SK-N-SH treated with all-trans-retinoic acid at 6 μM for 48 hours (cell line): ENCODE measurements at regions not wholly inside any gene's neighbourhood (a gene's known extent, or its start where the extent isn't known, plus 50 kb on each side); places are given as distances from the start of the nearest gene placed in this dataset.

Experiments used
- ATAC-seq: fragments of 200-7000 bp; cut with Tn5 transposase; 3 replicates; pipeline ENCODE4 v1.9.1; 2020; ENCODE audit warnings: mild to moderate bottlenecking, moderate library complexity
- BACH2 ChIP-seq: fragments of 250-450 bp; sonication (Bioruptor Pico); IDR thresholded peaks from 2 replicates; pipeline ENCODE4 v1.9.0; 2021; ENCODE audit warnings: mild to moderate bottlenecking, borderline replicate concordance
- CSDC2 ChIP-seq: fragments of 250-450 bp; sonication (Bioruptor Pico); IDR thresholded peaks from 2 replicates; pipeline ENCODE4 v1.5.0; 2020; ENCODE audit warnings: mild to moderate bottlenecking, moderate library complexity
- ESRRG ChIP-seq: fragments of 250-450 bp; sonication (Bioruptor Pico); IDR thresholded peaks from 2 replicates; pipeline ENCODE4 v1.6.1; 2021; ENCODE audit warnings: mild to moderate bottlenecking
- GLIS3 ChIP-seq: fragments of 250-450 bp; sonication (Bioruptor Pico); IDR thresholded peaks from 2 replicates; pipeline ENCODE4 v1.5.0; 2020; ENCODE audit warnings: mild to moderate bottlenecking, moderate library complexity
- ISL1 ChIP-seq: fragments of 250-450 bp; sonication (Bioruptor Pico); IDR thresholded peaks from 2 replicates; pipeline ENCODE4 v2.1.2; 2022; ENCODE audit warnings: mild to moderate bottlenecking, moderate library complexity
- OSR1 ChIP-seq: fragments of 250-450 bp; sonication (Bioruptor Pico); IDR thresholded peaks from 2 replicates; pipeline ENCODE4 v1.8.0; 2022; ENCODE audit warnings: moderate library complexity, mild to moderate bottlenecking, inconsistent platforms
- RARB ChIP-seq: fragments of 250-450 bp; sonication (Bioruptor Pico); IDR thresholded peaks from 2 replicates; pipeline ENCODE4 v1.8.0; 2021; ENCODE audit warnings: mild to moderate bottlenecking, moderate library complexity
- TCF4 ChIP-seq: fragments of 250-450 bp; sonication (Bioruptor Pico); IDR thresholded peaks from 2 replicates; pipeline ENCODE4 v1.8.0; 2021; ENCODE audit warnings: mild to moderate bottlenecking, moderate library complexity, borderline replicate concordance
- TOX ChIP-seq: fragments of 250-450 bp; sonication (Bioruptor Pico); IDR thresholded peaks from 2 replicates; pipeline ENCODE4 v1.8.0; 2021; ENCODE audit warnings: mild to moderate bottlenecking, moderate library complexity, borderline replicate concordance
- ZC3H10 ChIP-seq: fragments of 250-450 bp; sonication (Bioruptor Pico); IDR thresholded peaks from 2 replicates; pipeline ENCODE4 v1.5.1; 2021; ENCODE audit warnings: mild to moderate bottlenecking, moderate library complexity
- ZFP30 ChIP-seq: fragments of 450-650 bp; formaldehyde crosslinking; IDR thresholded peaks from 2 replicates; pipeline ENCODE4 v1.5.0; 2022; ENCODE audit warnings: mild to moderate bottlenecking, moderate library complexity
- ZNF70 ChIP-seq: fragments of 450-650 bp; formaldehyde crosslinking; IDR thresholded peaks from 2 replicates; pipeline ENCODE4 v1.5.0; 2020; ENCODE audit warnings: mild to moderate bottlenecking, moderate library complexity
- TF ChIP-seq, protein P1 (sequence below): fragments of 250-450 bp; sonication (Bioruptor Pico); IDR thresholded peaks from 2 replicates; pipeline ENCODE4 v1.8.0; 2020; ENCODE audit warnings: mild to moderate bottlenecking, moderate library complexity, borderline replicate concordance
- TF ChIP-seq, protein P2 (sequence below): fragments of 250-450 bp; sonication (Bioruptor Pico); IDR thresholded peaks from 2 replicates; pipeline ENCODE4 v1.5.1; 2021; ENCODE audit warnings: mild to moderate bottlenecking, moderate library complexity
- TF ChIP-seq, protein P3 (sequence below): fragments of 250-450 bp; sonication (Bioruptor Pico); IDR thresholded peaks from 2 replicates; pipeline ENCODE4 v1.5.0; 2020; ENCODE audit warnings: mild to moderate bottlenecking, moderate library complexity
- TF ChIP-seq, protein P4 (sequence below): fragments of 250-450 bp; sonication (Bioruptor Pico); IDR thresholded peaks from 2 replicates; pipeline ENCODE4 v1.5.1; 2020; ENCODE audit warnings: low read depth, mild to moderate bottlenecking, moderate library complexity

GRCh38 chr17:74089380-74089779 lies 114.1 kb upstream of the RPL38 start:
- no peak for ATAC-seq
- TF ChIP-seq, protein P1, sequence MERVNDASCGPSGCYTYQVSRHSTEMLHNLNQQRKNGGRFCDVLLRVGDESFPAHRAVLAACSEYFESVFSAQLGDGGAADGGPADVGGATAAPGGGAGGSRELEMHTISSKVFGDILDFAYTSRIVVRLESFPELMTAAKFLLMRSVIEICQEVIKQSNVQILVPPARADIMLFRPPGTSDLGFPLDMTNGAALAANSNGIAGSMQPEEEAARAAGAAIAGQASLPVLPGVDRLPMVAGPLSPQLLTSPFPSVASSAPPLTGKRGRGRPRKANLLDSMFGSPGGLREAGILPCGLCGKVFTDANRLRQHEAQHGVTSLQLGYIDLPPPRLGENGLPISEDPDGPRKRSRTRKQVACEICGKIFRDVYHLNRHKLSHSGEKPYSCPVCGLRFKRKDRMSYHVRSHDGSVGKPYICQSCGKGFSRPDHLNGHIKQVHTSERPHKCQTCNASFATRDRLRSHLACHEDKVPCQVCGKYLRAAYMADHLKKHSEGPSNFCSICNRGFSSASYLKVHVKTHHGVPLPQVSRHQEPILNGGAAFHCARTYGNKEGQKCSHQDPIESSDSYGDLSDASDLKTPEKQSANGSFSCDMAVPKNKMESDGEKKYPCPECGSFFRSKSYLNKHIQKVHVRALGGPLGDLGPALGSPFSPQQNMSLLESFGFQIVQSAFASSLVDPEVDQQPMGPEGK (CRISPR knock-in tag) = no peak
- no peak for TF ChIP-seq ISL1 (CRISPR knock-in tag)
- TF ChIP-seq, protein P2, sequence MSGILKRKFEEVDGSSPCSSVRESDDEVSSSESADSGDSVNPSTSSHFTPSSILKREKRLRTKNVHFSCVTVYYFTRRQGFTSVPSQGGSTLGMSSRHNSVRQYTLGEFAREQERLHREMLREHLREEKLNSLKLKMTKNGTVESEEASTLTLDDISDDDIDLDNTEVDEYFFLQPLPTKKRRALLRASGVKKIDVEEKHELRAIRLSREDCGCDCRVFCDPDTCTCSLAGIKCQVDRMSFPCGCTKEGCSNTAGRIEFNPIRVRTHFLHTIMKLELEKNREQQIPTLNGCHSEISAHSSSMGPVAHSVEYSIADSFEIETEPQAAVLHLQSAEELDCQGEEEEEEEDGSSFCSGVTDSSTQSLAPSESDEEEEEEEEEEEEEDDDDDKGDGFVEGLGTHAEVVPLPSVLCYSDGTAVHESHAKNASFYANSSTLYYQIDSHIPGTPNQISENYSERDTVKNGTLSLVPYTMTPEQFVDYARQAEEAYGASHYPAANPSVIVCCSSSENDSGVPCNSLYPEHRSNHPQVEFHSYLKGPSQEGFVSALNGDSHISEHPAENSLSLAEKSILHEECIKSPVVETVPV = no peak
- TF ChIP-seq, all 23 proteins: peak for 0

- ATAC-seq = no peak
- TF ChIP-seq GLIS3 = no peak
- TF ChIP-seq TOX (CRISPR knock-in tag) = no peak
- TF ChIP-seq, protein P1 (CRISPR knock-in tag) = no peak
- no peak for TF ChIP-seq BACH2 (CRISPR knock-in tag)
- no peak for TF ChIP-seq CSDC2 (CRISPR knock-in tag)
- TF ChIP-seq, protein P2 = no peak
- no peak for TF ChIP-seq ZNF70 (CRISPR knock-in tag)
- TF ChIP-seq, all 23 proteins: peak for 0
Measured at GRCh38 chr17:74089869-74090464, 113.5 kb upstream of the RPL38 start.

- TF ChIP-seq ZFP30 (CRISPR knock-in tag) (no peak), TCF4 (CRISPR knock-in tag) (peak; percentile 47; the same call in 1 of the 2 replicates)
- no peak for ATAC-seq
Measured at GRCh38 chr17:74094651-74095050, 108.8 kb upstream of the RPL38 start.

DNA sequence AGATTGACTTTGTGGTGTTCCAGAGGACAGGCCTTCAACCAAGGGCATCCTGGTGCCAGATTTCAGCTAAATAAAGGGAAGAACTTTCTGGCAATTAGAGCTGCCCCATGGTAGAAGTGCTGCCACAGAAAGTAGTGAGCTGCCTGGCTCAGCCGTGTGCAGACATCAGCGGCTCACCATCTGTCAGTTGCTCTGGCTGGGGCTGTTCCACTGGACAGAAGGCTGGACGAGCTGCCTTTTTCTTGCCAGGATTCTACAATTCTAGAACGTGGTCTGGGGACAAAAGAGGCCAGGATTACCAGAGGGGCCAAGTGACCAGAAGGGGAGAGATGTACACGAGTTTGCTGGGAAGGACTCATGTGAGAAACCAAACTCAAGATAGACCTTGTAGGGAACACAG lies 107.0 kb upstream of the RPL38 start:
- TF ChIP-seq GLIS3 (no peak), TCF4 (CRISPR knock-in tag) (no peak)
- TF ChIP-seq, protein P3, sequence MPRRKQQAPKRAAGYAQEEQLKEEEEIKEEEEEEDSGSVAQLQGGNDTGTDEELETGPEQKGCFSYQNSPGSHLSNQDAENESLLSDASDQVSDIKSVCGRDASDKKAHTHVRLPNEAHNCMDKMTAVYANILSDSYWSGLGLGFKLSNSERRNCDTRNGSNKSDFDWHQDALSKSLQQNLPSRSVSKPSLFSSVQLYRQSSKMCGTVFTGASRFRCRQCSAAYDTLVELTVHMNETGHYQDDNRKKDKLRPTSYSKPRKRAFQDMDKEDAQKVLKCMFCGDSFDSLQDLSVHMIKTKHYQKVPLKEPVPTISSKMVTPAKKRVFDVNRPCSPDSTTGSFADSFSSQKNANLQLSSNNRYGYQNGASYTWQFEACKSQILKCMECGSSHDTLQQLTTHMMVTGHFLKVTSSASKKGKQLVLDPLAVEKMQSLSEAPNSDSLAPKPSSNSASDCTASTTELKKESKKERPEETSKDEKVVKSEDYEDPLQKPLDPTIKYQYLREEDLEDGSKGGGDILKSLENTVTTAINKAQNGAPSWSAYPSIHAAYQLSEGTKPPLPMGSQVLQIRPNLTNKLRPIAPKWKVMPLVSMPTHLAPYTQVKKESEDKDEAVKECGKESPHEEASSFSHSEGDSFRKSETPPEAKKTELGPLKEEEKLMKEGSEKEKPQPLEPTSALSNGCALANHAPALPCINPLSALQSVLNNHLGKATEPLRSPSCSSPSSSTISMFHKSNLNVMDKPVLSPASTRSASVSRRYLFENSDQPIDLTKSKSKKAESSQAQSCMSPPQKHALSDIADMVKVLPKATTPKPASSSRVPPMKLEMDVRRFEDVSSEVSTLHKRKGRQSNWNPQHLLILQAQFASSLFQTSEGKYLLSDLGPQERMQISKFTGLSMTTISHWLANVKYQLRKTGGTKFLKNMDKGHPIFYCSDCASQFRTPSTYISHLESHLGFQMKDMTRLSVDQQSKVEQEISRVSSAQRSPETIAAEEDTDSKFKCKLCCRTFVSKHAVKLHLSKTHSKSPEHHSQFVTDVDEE (CRISPR knock-in tag) = no peak
- ATAC-seq = no peak

- ATAC-seq = no peak
- TF ChIP-seq TOX (CRISPR knock-in tag) (no peak), RARB (CRISPR knock-in tag) (no peak), CSDC2 (CRISPR knock-in tag) (no peak), OSR1 (no peak), GLIS3 (no peak), ISL1 (CRISPR knock-in tag) (no peak), ZC3H10 (CRISPR knock-in tag) (no peak), ESRRG (CRISPR knock-in tag) (no peak)
- TF ChIP-seq, protein P4, sequence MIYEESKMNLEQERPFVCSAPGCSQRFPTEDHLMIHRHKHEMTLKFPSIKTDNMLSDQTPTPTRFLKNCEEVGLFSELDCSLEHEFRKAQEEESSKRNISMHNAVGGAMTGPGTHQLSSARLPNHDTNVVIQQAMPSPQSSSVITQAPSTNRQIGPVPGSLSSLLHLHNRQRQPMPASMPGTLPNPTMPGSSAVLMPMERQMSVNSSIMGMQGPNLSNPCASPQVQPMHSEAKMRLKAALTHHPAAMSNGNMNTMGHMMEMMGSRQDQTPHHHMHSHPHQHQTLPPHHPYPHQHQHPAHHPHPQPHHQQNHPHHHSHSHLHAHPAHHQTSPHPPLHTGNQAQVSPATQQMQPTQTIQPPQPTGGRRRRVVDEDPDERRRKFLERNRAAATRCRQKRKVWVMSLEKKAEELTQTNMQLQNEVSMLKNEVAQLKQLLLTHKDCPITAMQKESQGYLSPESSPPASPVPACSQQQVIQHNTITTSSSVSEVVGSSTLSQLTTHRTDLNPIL (CRISPR knock-in tag) = no peak
- TF ChIP-seq, protein P3 (CRISPR knock-in tag) = no peak
Measured at GRCh38 chr17:74097450-74098135, 105.9 kb upstream of the RPL38 start.
